GM10248 (cell line): ENCODE measurements at regions not wholly inside any gene's neighbourhood (a gene's known extent, or its start where the extent isn't known, plus 50 kb on each side); places are given as distances from the start of the nearest gene placed in this dataset.

ENCODE experiments used
- CTCF ChIA-PET: fragments of 300-600 bp; sonication (Branson Sonifier 250); formaldehyde crosslinking; extraction: SDS; loops from one replicate; lab custom pipeline; 2021; ENCODE audit warnings: antibody characterized with exemption; lab: Yijun Ruan, JAX
- POLR2A ChIA-PET: fragments of 350-650 bp; sonication (Branson Sonifier 250); formaldehyde crosslinking; extraction: SDS; loops from one replicate; lab custom pipeline; 2020; ENCODE audit warnings: antibody characterized with exemption; lab: Yijun Ruan, JAX
- DNase-seq: peaks from one replicate; pipeline ENCODE4 v3.0.0; 2012; ENCODE audit errors: extremely low spot score
- CTCF ChIP-seq: IDR thresholded peaks from 2 replicates; pipeline ENCODE4 v1.5.1; 2012; ENCODE audit warnings: mild to moderate bottlenecking, low read depth; ENCODE audit errors: extremely low read depth, missing control alignments, control extremely low read depth

- POLR2A ChIA-PET, result no interaction called here
- no peak for DNase-seq
- no peak for TF ChIP-seq CTCF
- CTCF ChIA-PET, result interaction anchor here (3.0 kb wide), 1 partner anchor 10 kb away, joined by 12 read pairs; no protein-coding TSS in a partner anchor
Observed at GRCh38 chr14:81938341-81938740, 404.7 kb upstream of the SEL1L start.

- ChIA-PET CTCF (no interaction called here), POLR2A (no interaction called here)
- TF ChIP-seq CTCF, result no peak
- no peak for DNase-seq
Observed at GRCh38 chr14:81940651-81941050, 407.0 kb upstream of the SEL1L start.

- DNase-seq, result no peak
- CTCF ChIA-PET, result no interaction called here
- POLR2A ChIA-PET, result no interaction called here
- no peak for TF ChIP-seq CTCF
Observed at GRCh38 chr14:81942071-81942470, 408.4 kb upstream of the SEL1L start.

GRCh38 chr14:81946375-81946774 is 412.7 kb upstream of the SEL1L start:
- TF ChIP-seq CTCF, result no peak
- POLR2A ChIA-PET, result no interaction called here
- DNase-seq, result no peak
- CTCF ChIA-PET, result interaction anchor here (1.8 kb wide), 1 partner anchor 13 kb away, joined by 4 read pairs; no protein-coding TSS in a partner anchor

GRCh38 chr14:81946834-81947798 is 413.5 kb upstream of the SEL1L start:
- CTCF ChIA-PET, result interaction anchor here (1.8 kb wide), 1 partner anchor 13 kb away, joined by 4 read pairs; no protein-coding TSS in a partner anchor
- POLR2A ChIA-PET, result no interaction called here
- no peak for TF ChIP-seq CTCF
- DNase-seq, result no peak

- DNase-seq, result no peak
- ChIA-PET CTCF (interaction anchor here (1.0 kb wide), 1 partner anchor 37 kb away, joined by 3 read pairs; no protein-coding TSS in a partner anchor), POLR2A (no interaction called here)
- no peak for TF ChIP-seq CTCF
Observed at GRCh38 chr14:81952917-81953316, 419.3 kb upstream of the SEL1L start.
